Right atrium auricular region (tissue), 2 donors: ENCODE measurements at regions not wholly inside any gene's neighbourhood (a gene's known extent, or its start where the extent isn't known, plus 50 kb on each side); places are given as distances from the start of the nearest gene placed in this dataset.

Experiments
- DNase-seq: peaks from one replicate; pipeline ENCODE4 v3.0.0-alpha.2; 2019; ENCODE audit warnings: low spot score
- H3K27ac ChIP-seq, 2 donors: fragments of 200-600 bp; sonication (generic); 1 replicate in 1 of 2; 2 replicates in 1 of 2; pipeline ENCODE4 v1.5.1; 2016 to 2019
- H3K27me3 ChIP-seq, 2 donors: fragments of 200-600 bp; sonication (generic); one replicate each; pipeline versions ENCODE4 v1.5.1 to v1.6.0; 2017 to 2019
- H3K36me3 ChIP-seq: fragments of 200-600 bp; sonication (generic); one replicate; pipeline ENCODE4 v1.5.1; 2016
- H3K4me1 ChIP-seq, 2 donors: fragments of 200-600 bp; sonication (generic); one replicate each; pipeline versions ENCODE4 v1.5.1 to v1.6.0; 2017 to 2019
- H3K4me3 ChIP-seq, 2 donors: fragments of 200-600 bp; sonication (generic); 1 replicate in 1 of 2; 2 replicates in 1 of 2; pipeline ENCODE4 v1.5.1; 2017 to 2019; ENCODE audit warnings: mild to moderate bottlenecking in 1 of 2, moderate library complexity in 1 of 2
- H3K9me3 ChIP-seq, 2 donors: fragments of 200-600 bp; sonication (generic); one replicate each; pipeline ENCODE4 v1.5.1; 2019
- CTCF ChIP-seq, 2 donors: fragments of 200-600 bp; sonication (generic); IDR thresholded peaks; one replicate each; pipeline ENCODE4 v1.5.1; 2019; ENCODE audit warnings: antibody characterized with exemption in 2 of 2

GRCh38 chr15:98131924-98132323 lies 171.4 kb downstream of the ARRDC4 start:
- H3K27ac ChIP-seq: no peak overlapping the region

GRCh38 chr15:98134905-98135304 lies 174.4 kb downstream of the ARRDC4 start:
- no peak for TF ChIP-seq CTCF (IDR thresholded peaks at IDR 0.05)
- Histone ChIP-seq H3K36me3 (no peaks in the 10 kb centered on the region), H3K4me3 (no peak overlapping the region), H3K4me1 (no peaks in the 10 kb centered on the region), H3K9me3 (no peaks in the 10 kb centered on the region), H3K27me3 (no peaks in the 10 kb centered on the region), H3K27ac (no peak overlapping the region)
- no peak for DNase-seq

More at GRCh38 chr15:98131924-98132323, 171.4 kb downstream of the ARRDC4 start:
- Histone ChIP-seq H3K4me3 (no peak overlapping the region), H3K27me3 (no peaks in the 10 kb centered on the region), H3K9me3 (no peaks in the 10 kb centered on the region), H3K36me3 (no peaks in the 10 kb centered on the region), H3K4me1 (no peaks in the 10 kb centered on the region)
- no peak for TF ChIP-seq CTCF (IDR thresholded peaks at IDR 0.05)
- DNase-seq: no peak

- no peak overlapping the region for H3K27ac ChIP-seq
- H3K27me3 ChIP-seq: no peaks in the 10 kb centered on the region
- TF ChIP-seq CTCF (IDR thresholded peaks at IDR 0.05): no peak
- no peaks in the 10 kb centered on the region for H3K36me3 ChIP-seq
- no peaks in the 10 kb centered on the region for H3K9me3 ChIP-seq
- DNase-seq: no peak
- H3K4me1 ChIP-seq: no peaks in the 10 kb centered on the region
- no peak overlapping the region for H3K4me3 ChIP-seq
These were observed 178.4 kb downstream of the ARRDC4 start for GRCh38 chr15:98138910-98139309.

- H3K27me3 ChIP-seq: no peaks in the 10 kb centered on the region
- H3K4me1 ChIP-seq: no peaks in the 10 kb centered on the region
- no peaks in the 10 kb centered on the region for H3K9me3 ChIP-seq
- H3K27ac ChIP-seq: no peak overlapping the region
- no peak overlapping the region for H3K4me3 ChIP-seq
- TF ChIP-seq CTCF (IDR thresholded peaks at IDR 0.05): no peak
- no peak for DNase-seq
- H3K36me3 ChIP-seq: no peaks in the 10 kb centered on the region
These were observed 178.8 kb downstream of the ARRDC4 start for GRCh38 chr15:98139337-98139736.

GRCh38 chr15:98142572-98142971 lies 182.1 kb downstream of the ARRDC4 start:
- no peaks in the 10 kb centered on the region for H3K27me3 ChIP-seq
- H3K36me3 ChIP-seq: no peaks in the 10 kb centered on the region
- no peak for TF ChIP-seq CTCF (IDR thresholded peaks at IDR 0.05)

GRCh38 chr15:98143116-98143515 lies 182.6 kb downstream of the ARRDC4 start:
- H3K4me1 ChIP-seq: no peaks in the 10 kb centered on the region
- no peaks in the 10 kb centered on the region for H3K36me3 ChIP-seq
- no peak for DNase-seq
- no peaks in the 10 kb centered on the region for H3K27me3 ChIP-seq
- TF ChIP-seq CTCF (IDR thresholded peaks at IDR 0.05): no peak
- no peak overlapping the region for H3K27ac ChIP-seq
- H3K9me3 ChIP-seq: no peaks in the 10 kb centered on the region
- no peak overlapping the region for H3K4me3 ChIP-seq

More at GRCh38 chr15:98142572-98142971, 182.1 kb downstream of the ARRDC4 start:
- no peak for DNase-seq
- H3K27ac ChIP-seq: no peak overlapping the region
- no peak overlapping the region for H3K4me3 ChIP-seq
- H3K4me1 ChIP-seq: no peaks in the 10 kb centered on the region
- H3K9me3 ChIP-seq: no peaks in the 10 kb centered on the region
